Activated CD4-positive, alpha-beta T cell treated with anti-CD3 and anti-CD28 coated beads, Interleukin-2, amount 10 ng/mL, durations not matched to agents 24 days and 14 days (primary cell): ENCODE measurements at regions not wholly inside any gene's neighbourhood (a gene's known extent, or its start where the extent isn't known, plus 50 kb on each side); places are given as distances from the start of the nearest gene placed in this dataset.
"Not testable (repeated sequence)": the region's sequence is repeated elsewhere in the genome, so short reads cannot be mapped to it uniquely, and the experiment has no call there.

Experiments used
- DNase-seq: peaks from one replicate; pipeline ENCODE4 v3.0.0; 2022
- H3K27ac Mint-ChIP-seq: one replicate; pipeline ENCODE4 v1.8.0; 2022; ENCODE audit warnings: mild to moderate bottlenecking, mixed read lengths
- H3K27me3 Mint-ChIP-seq: one replicate; pipeline ENCODE4 v1.8.0; 2022; ENCODE audit warnings: mixed read lengths
- H3K36me3 Mint-ChIP-seq: one replicate; pipeline ENCODE4 v1.8.0; 2022; ENCODE audit warnings: low read depth, mild to moderate bottlenecking, mixed read lengths
- H3K4me1 Mint-ChIP-seq: one replicate; pipeline ENCODE4 v1.8.0; 2021; ENCODE audit warnings: mixed read lengths
- H3K4me3 Mint-ChIP-seq: one replicate; pipeline ENCODE4 v1.8.0; 2022; ENCODE audit warnings: mild to moderate bottlenecking, moderate library complexity, mixed read lengths
- H3K9me3 Mint-ChIP-seq: one replicate; pipeline ENCODE4 v1.8.0; 2021; ENCODE audit warnings: mixed read lengths
- intact Hi-C: fragments of 100-400 bp; cut with micrococcal nuclease; formaldehyde crosslinking; loops from one replicate; pipeline ENCODE4 v1.15.1; 2023

- H3K27ac Mint-ChIP-seq, intact Hi-C loops, H3K9me3 Mint-ChIP-seq, DNase-seq, H3K36me3 Mint-ChIP-seq, H3K4me3 Mint-ChIP-seq, H3K4me1 Mint-ChIP-seq, H3K27me3 Mint-ChIP-seq: not testable (repeated sequence)
These were observed 55.1 kb upstream of the VASH1 start for GRCh38 chr14:76706207-76706606.

- H3K4me3 Mint-ChIP-seq = no peak overlapping the region
- no peaks in the 10 kb centered on the region for H3K36me3 Mint-ChIP-seq
- DNase-seq = no peak
- H3K27me3 Mint-ChIP-seq = peaks cover 9% of the 10 kb centered on the region
- intact Hi-C loops = no loop called here
- no peaks in the 10 kb centered on the region for H3K4me1 Mint-ChIP-seq
- no peaks in the 10 kb centered on the region for H3K9me3 Mint-ChIP-seq
- no peak overlapping the region for H3K27ac Mint-ChIP-seq
These were observed 54.5 kb upstream of the VASH1 start for GRCh38 chr14:76706811-76707210.

- H3K4me1 Mint-ChIP-seq = no peaks in the 10 kb centered on the region
- no peaks in the 10 kb centered on the region for H3K36me3 Mint-ChIP-seq
- intact Hi-C loops = no loop called here
These were observed 53.2 kb upstream of the VASH1 start for GRCh38 chr14:76708028-76708427.

GRCh38 chr14:76708771-76709170 lies 52.5 kb upstream of the VASH1 start:
- H3K9me3 Mint-ChIP-seq = no peaks in the 10 kb centered on the region
- H3K36me3 Mint-ChIP-seq = no peaks in the 10 kb centered on the region
- no peaks in the 10 kb centered on the region for H3K4me1 Mint-ChIP-seq
- no peak for DNase-seq
- no peak overlapping the region for H3K27ac Mint-ChIP-seq
- intact Hi-C loops = no loop called here
- H3K27me3 Mint-ChIP-seq = peaks cover 9% of the 10 kb centered on the region
- H3K4me3 Mint-ChIP-seq = no peak overlapping the region

More at GRCh38 chr14:76708028-76708427, 53.2 kb upstream of the VASH1 start:
- Mint-ChIP-seq H3K27ac (no peak overlapping the region), H3K9me3 (no peaks in the 10 kb centered on the region), H3K4me3 (no peak overlapping the region), H3K27me3 (peaks cover 9% of the 10 kb centered on the region)
- no peak for DNase-seq

GRCh38 chr14:76710056-76711010 lies 50.9 kb upstream of the VASH1 start:
- DNase-seq = peak; percentile 79
- no peak overlapping the region for H3K27ac Mint-ChIP-seq
- no peaks in the 10 kb centered on the region for H3K9me3 Mint-ChIP-seq
- H3K4me1 Mint-ChIP-seq = no peaks in the 10 kb centered on the region
- peaks cover 9% of the 10 kb centered on the region for H3K27me3 Mint-ChIP-seq
- no peaks in the 10 kb centered on the region for H3K36me3 Mint-ChIP-seq
- no peak overlapping the region for H3K4me3 Mint-ChIP-seq
- intact Hi-C loops = loop anchor here (1.0 to 5.0 kb wide), 5 partner anchors 52 to 387 kb away; partner anchors contain the start of gene VASH1
